HG03575 (cell line): ENCODE measurements at regions not wholly inside any gene's neighbourhood (a gene's known extent, or its start where the extent isn't known, plus 50 kb on each side); places are given as distances from the start of the nearest gene placed in this dataset.
"Not testable (repeated sequence)": the region's sequence is repeated elsewhere in the genome, so short reads cannot be mapped to it uniquely, and the experiment has no call there.

Experiments
- ATAC-seq: cut with Tn5 transposase; IDR thresholded peaks from one replicate; pipeline ENCODE4 v1.9.1; 2021; ENCODE audit not compliant: unreplicated experiment, insufficient number of reproducible peaks, low FRiP score; ENCODE audit errors: extremely low read depth

DNA sequence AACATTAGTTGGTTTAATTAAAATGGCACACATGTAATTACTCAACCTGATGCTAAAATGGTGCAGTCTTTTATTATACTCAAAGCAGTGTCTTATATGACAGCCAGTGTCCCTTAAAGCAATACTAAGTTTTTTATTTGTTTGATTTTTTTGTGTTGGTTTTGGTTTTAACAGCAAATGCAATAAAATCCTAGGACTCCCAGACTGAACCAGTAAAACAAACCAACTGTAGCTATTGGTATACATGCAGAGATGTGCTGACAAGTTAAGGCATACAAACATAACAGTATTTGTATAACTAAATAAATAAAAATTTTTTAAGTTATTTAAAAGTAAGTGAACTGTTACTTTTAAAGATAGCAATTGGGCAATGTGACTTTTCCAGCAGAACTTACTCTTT lies 387.7 kb downstream of the RND3 start:
- ATAC-seq, result no peak

DNA sequence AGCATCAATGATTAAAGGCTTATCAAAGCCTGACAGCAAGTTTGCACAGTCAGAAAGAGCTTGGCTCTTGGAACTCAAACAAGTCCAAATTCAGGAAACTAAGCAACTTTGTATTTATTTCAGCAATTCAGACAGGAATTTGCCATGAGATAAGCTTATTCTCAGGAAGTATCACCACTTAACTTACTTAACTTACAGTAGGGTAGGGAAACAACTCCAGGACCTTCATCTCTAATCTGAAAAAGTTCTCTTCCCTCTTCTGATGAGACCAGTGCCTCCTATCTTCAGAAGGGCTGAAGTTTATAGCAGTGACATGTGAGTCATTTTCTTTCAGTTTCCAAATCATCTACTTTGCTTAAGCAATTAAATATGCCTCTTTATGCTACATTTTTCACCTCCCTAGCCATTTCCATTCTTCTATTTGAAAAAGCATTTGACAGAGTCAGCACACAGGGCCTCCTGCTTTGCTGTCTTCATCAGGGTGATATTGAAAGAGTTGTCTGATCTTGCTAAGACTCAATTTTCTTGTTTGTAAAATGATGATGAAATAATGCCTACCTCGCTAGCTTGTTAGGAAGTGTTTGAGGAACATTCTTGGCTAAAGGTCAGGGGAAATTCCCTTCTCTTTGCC lies 389.5 kb downstream of the RND3 start:
- no peak for ATAC-seq

DNA sequence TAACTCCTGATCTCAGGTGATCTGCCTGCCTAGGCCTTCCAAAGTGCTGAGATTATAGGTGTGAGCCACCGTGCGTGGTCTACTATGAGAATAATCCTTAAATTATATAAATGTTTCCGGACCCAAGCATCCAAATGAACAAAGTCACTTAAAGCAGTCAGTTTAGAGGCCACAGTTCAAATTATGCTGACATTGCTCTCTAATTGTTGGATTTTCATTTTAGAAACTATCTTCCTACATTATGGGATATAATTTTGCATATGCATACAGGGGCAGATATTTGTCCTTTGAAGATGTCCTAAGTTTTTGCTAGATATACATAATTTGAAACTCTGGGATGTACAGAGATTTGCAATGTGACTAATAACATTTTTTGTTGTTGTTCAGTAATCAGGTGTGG lies 390.1 kb downstream of the RND3 start:
- no peak for ATAC-seq

DNA sequence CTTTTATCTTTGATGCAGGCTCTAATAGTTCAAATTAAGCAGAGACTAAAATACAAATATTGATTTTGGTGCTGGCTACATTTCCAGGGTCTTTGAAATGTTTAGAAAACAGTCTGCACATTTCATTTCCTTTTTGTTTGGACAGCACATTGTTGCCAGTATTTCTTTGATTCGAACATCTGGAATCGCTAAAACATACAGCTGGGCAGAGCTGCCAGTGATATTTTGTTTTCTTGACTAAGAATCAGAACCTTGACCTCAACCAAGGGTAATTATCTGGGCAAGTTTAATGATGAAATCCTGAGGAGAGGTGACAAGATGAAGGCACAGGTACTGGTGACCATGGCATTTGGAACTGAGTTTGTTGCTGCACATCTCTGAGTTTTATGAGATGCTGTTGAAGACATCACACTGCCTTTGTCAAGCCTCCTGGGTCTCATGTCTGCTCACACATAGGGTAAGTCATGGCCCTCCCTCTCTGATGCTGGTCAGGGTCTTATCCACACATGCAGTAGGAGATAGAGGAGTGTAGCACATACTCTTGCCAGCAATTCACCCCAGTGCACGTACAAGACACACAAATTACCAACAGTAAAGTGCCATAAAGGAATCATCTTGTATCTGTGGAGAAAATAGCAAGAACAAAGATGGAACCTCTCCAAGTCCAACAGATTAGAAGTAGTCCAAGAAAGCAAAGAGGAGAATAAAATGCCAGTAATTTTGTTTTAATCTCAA lies 391.9 kb downstream of the RND3 start:
- no peak for ATAC-seq

DNA sequence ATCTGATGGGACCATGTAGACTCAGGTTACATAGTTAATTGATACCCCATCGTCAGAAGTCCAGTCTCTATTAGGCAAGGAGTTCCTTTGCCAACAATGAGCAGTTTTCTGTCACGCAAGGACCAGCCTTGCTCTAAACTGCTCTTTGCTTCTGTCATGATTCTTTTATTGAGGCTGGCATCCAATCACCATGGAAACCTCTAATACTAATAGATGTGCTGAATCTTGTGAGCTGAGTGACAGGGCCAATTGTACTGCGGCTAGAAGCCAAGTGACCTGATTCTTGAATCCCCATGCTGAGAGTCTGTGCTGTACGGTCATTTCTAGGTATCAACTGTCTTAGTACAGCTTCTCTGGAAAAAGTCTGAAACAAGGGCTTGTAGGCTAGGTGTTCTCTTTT lies 395.6 kb downstream of the RND3 start:
- ATAC-seq, result no peak

DNA sequence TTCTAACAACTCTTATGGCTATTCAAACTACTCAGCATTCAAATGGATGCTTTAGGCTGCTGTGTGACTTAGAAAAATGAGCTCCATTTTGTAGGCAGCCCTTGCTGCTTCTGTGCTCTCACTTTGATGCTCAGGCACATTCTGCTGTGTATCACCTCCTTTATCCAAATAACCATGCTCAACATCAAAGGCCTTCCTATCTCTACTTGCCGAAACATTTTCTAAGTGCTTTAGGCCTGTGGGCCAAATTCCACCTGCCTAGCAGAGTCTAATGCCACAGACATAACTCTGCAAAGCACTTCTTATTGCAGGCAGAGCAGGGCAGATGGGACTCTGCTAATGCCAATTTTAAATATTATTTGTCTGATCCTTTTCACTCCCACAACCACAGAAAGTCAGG lies 397.4 kb downstream of the RND3 start:
- no peak for ATAC-seq

DNA sequence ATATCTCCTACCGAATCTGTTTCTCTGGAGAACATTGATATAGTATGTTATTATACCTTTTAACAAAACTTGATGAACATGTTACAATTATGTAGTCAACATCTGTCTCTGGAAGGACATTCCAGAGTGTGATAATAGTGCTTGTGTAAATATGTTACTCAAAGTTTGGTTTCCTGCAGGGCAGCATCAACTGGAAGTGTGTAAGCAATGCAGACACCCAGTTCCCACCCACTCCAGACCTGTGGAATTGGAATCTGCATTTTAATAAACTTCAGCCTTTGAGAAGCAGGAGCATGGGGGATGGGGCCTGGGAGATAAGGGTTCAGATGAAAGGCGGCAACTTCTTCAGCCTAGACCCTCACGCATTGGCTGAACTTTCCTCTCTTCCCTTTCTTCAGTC lies 398.9 kb downstream of the RND3 start:
- no peak for ATAC-seq

DNA sequence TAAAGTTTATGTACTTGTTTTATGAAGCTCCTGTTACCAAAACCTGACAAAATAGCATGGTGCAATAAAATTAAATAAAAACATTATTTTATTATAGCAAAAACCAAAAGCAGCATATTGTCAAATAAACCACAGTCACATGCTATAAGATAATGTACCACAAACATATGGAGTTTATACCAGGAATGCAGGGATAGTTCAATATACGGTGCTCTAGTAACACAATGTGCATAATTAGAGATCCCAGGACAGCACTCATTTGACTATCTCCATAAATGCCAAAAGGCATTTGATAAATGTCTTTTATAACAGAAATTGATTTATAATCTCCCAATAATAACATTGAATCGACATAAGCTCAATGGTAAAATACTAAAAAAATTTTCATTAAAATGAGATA lies 402.0 kb downstream of the RND3 start:
- ATAC-seq, result no peak

DNA sequence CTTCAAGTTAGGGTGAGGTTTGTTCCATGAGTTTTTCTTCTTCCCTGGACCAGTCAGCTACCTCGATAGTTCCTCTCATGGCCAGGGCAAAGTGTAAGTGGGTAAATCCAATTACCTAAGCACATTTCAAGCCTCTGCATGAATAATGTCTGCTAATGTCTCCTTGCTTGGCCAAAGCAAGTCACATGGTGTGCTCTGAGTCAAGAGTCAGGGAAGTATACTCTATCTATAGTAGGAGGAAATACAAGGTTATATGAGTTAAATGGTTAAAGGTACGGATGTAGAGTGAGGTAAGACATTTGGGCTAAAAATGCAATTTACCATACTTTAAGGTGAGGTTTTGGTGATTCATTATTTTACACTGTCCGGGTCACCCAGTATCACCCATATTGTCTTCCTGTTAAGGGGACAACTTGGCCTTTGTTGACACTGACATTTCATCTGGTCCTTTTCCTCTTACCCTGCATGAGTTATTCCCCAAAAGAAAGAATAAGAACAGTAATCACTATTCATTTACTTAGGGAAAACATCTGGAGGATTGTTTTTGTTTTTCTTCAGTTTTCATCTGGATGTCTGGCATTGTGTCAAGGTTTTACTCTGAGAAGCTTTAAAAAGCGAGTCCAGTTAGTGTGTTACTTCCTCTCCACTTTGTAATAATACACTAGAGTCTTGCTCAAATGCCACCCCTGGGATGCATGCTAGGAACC lies 405.5 kb downstream of the RND3 start:
- no peak for ATAC-seq

DNA sequence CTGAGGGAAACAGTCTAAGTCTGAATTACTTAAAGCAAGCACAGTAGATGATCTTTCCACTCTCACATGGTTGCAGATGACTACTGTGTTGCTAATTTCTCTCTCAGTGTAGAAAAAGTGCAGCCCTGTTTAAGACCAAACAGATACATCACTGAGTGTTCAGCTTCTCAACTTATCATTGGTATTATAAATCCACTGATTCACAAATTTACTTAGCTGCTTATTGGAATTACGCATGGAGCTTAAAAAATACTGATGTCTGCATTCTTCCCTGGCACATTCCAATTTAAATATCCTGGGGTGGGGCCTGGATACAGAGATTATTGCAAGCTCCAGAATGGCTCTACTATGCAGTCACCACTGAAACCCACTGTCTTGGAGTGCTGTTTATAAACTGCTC lies 411.2 kb downstream of the RND3 start:
- no peak for ATAC-seq

DNA sequence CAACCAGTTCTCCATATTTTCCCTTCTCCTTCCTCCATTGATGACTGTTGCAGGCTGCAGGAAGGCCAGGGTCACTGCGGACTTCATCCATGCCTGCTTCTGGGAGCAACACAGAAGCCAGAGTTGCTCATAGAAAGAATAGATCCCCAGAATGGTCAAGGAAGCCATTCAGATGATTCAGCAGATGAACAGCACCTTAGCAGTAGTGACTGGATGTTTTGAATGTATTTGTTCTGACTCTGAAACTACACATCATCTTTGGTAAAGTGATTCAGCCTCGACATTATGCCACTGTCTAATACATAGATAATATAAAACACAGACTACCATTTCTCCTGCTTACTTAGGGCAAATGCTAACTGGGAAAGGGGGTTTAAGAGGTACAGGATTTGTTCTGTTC lies 411.6 kb downstream of the RND3 start:
- ATAC-seq, result no peak

DNA sequence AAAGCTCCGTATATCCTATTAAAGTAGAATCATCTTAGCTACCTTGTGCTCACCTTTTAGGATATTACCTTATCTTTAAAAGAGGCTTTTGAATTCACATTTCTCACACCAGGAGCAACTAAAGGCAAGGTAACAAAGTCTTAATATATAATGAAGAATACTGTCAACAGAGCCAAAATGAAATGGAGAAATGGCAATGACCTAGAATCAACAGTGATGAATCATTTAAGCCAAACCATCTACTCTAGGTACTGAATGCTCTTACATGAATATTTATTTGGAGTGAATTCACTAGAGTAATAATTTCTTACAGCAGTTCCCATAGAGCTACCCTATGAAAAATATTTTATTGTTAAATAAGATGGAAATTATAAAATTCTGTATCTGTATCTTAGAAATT lies 421.0 kb downstream of the RND3 start:
- ATAC-seq, result no peak

DNA sequence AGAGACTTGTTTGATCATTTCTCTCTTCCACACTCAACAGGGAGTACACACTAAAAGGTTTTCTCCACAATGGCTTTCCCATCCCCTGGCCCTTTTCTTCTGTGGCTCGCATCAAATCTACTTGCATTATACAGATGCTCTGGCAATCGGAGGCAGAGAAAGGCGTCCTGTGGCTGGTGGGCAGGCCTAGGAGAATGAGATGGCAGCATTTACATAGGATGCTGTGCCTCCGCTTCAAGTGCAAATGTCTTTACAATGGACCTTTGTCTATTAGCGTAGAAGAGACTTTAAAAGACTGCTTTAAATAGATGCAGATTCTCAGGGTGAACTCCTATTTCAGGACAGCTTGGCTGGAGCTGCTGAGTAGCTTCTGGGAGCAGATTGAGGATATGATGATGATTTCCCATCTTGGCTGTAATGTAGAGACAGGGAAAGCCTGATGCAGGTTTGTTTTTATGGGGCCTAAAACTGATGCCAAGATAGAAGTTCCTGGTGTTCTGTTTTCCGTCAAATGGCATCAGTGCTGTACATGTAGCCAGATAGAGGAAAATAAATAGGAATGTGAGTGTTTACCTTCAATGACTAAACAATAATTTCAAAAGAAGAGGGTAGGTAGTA lies 423.4 kb downstream of the RND3 start:
- ATAC-seq, result no peak

DNA sequence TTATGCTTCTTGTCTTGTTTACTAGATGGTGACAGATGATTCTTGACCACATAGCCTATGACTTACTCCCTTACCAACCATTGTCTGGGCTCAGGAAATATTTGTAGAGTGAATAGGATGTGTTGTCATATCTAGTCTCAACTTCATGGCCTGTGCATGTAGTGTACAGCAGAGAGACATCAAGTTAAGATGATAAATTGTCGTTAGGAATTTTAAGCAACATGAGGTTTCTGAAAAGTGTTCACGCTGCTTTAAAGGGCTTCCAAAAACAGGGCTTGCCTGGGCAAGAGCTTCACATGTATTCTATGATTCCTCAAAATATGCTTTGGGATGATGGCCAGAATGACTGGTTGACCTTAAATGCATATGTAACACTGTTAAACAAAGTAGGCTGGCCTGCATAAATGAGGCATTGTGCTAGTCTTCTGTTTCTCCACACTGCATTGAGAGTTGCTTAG lies 424.0 kb downstream of the RND3 start:
- no peak for ATAC-seq

DNA sequence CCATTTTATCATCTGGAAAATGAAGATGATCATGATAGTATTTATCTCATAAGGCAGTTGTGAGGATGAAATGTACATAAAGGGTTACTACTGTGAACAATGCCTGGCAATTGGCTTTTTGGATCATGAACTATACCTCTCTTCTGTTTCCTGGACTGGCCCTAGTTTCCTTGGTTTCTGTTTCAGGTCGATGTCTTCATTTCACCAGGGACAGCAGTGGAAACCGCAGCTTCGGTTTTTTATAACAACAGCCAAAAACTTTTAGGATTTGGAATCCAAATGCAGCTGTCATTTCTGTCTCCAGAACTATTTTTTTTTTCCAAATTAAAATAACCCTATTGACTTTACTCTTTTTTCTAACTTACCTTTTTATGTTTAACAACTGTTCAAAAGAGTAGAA lies 425.1 kb downstream of the RND3 start:
- no peak for ATAC-seq

DNA sequence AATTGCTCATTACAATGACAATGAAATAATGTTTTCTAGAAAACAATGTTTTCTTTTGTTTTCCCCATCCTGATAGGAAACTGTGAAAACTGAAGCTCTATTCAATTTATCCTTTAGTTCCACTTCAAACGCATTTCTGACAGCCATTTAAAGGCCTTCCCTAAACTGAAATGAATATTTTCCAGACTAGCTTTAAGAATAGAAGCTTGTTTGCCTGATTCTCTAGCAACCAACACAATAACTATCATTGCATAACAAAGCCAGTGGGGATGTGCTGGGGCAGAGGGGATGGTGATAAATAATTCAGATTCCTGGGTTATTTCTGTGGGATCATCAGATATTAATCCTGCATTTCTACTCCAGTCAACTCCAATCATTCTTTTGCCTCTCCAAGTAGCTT lies 427.1 kb downstream of the RND3 start:
- ATAC-seq, result no peak

DNA sequence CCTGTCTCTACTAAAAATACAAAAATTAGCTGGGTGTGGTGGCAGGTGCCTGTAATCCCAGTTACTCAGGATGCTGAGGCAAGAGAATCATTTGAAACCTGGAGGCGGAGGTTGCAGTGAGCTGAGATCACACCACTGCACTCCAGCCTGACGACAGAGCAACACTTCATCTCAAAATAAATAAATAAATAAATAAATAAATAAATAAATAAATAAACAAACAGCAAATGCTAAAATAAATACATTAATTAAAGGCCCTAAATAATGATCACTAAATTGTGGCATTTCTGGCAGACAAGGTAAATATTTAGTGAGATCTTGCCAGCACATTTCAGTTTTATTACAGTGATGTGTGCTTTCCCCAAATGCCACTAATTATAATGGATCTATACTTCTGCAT lies 427.8 kb downstream of the RND3 start:
- not testable (repeated sequence) for ATAC-seq

DNA sequence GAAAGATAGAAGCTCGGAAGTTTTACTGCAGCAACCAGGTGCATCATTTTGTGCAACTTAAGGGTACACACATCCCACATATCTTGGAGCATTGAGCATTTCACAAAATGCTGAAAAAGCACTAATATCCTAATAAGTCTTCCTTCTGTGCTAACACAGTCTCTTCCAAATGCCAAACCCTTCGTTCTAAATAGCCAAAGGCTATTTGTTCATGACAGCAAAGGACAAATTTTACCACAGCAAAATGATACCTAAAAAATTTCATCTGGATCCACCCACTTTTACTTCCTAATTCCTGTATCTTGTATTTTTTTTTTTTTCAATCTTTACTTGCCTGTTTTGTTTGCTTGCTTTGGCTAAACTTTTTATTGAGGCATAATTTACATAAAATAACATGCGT lies 435.0 kb downstream of the RND3 start:
- no peak for ATAC-seq

DNA sequence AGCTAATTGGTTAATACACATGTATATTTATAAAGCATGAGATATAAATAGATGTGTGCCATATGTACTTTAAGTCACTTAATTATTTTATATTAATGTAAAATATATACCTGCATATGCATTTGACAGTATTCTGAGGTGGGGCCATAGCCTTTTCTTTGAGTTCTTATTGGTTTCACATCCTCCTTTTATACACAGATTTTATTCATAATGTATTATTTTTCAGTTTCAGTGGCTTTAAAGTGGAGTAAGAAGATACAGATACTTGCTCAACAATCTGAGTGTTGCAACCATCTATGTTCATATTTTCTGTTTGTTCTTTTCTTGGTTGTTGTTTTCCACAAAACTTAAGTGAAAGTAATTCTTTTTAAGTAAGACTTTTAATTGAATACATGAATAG lies 436.5 kb downstream of the RND3 start:
- ATAC-seq, result no peak

DNA sequence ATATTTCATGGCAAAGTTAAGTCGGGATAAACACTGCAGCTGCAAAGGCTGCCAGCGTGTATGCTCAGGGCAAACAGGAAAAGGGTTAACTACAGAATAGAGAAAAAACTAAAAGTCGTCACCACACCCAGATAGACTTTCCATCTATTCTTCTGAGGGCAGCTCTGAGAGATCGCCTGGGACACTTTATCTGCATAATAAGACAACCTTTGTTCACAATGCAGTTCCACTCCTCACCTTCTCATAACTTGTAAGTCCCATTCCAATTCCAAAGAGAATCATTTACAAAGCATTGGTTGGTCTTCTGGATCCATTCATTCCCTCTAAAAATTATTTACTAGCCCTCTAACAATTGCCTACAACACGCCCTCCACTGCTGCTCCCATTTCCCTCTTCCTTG lies 437.4 kb downstream of the RND3 start:
- ATAC-seq, result no peak
